HG02610 (cell line): ENCODE measurements at regions not wholly inside any gene's neighbourhood (a gene's known extent, or its start where the extent isn't known, plus 50 kb on each side); places are given as distances from the start of the nearest gene placed in this dataset.

Experiments
- ATAC-seq: cut with Tn5 transposase; IDR thresholded peaks from one replicate; pipeline ENCODE4 v1.9.1; 2021; ENCODE audit warnings: mild to moderate bottlenecking, moderate library complexity; ENCODE audit not compliant: unreplicated experiment

GRCh38 chr21:16842696-16843035, 670.2 kb upstream of the CXADR start:
- ATAC-seq, result no peak

GRCh38 chr21:16847211-16847610, 665.6 kb upstream of the CXADR start:
- ATAC-seq, result no peak

DNA sequence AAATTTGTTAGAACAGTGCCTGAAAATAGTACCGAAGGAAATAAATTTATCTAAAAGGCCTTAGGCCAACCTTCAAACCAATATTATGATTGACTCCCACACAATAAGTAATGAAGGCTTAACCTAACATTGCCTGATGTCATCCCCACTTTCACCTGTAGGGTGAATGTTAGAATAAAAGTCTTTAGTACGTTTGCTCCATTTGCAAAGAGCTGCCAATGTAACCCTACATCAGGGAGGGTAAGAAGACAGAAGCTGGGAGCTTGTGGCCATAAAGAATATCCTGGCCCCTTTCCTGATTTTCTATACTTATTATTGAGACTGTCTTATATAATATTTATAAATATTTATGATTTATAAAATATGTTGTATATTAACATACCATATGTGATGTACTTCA, 661.8 kb upstream of the CXADR start:
- no peak for ATAC-seq

GRCh38 chr21:16855164-16855667, 657.6 kb upstream of the CXADR start:
- ATAC-seq, result no peak

GRCh38 chr21:16863362-16863905, 649.4 kb upstream of the CXADR start:
- ATAC-seq, result no peak

- ATAC-seq, result no peak
Measured at GRCh38 chr21:16863908-16864307, 648.9 kb upstream of the CXADR start.

GRCh38 chr21:16865632-16866031, 647.2 kb upstream of the CXADR start:
- no peak for ATAC-seq

DNA sequence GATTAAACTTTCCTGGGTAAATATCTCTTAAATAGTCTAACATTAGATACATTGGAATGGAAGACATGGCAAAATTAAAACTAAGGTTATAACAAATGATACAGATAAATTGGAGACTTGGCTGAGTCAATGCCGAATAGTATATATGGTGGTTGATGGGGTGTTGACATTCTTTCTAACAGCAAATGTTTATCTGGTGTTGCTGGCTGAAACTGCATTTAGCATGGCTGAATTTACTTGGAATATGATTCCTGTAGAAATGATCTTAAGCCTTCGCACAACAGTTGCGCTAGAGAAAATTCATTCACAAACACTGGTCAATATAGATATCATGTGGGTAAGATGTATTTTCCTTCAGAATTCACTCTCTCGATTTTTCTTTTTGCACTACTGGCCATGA, 646.0 kb upstream of the CXADR start:
- ATAC-seq, result no peak

DNA sequence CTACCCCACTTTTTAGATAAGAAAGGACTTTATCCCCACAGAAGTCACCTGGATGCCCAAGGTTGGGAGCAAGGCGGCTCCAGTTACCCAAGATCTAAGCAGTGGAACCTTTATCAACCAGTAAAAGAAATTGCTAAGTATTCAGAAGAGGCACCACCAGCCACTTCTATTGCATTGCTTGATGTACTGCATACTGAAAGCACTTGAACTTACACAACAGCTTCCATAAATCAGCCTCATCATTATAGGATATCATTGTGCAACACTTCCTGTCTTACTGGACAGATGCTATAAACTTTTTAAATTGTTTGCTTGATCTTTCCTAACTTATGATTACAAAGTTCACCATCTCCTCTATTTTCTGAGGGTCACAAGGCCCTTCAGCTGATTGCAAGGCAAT, 642.7 kb upstream of the CXADR start:
- ATAC-seq, result no peak

GRCh38 chr21:16872616-16873015, 640.2 kb upstream of the CXADR start:
- no peak for ATAC-seq

DNA sequence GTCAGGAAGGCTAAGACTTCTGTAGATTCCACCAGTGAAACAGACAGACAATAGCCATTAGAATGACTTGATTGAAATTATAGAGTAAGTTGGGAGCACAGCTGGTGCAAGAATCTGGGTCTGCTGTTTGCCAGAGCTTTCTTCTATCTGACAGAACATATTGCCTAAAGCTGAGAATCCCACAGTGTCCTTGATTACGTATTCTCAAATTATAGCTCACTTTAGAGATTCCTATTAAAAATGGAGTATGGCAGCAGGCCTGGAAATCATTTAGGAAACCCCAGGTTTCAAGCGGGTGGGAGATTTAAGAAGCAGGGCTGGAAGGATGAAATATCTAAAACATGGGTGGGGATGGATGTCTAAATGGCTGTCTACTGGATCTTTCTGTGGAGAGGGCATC, 639.7 kb upstream of the CXADR start:
- no peak for ATAC-seq

DNA sequence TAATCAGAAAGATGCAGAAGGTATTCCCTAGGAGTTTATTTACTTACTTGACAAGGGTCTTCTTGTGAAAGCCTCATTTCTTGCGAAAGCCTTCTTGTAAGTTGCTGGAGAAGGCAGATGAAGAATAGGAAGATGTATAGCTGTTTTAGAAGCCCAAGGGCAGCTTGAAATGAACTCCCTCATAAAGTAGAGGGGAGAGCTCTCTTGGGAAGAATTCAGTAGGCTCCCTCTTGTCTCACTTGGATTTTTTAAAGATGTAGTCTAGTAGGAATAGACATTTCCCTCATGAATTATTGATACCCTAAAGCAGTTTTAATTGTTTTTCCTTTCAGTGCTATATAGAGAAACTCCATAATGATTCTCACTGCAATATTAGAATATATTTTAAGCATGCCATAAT, 639.2 kb upstream of the CXADR start:
- no peak for ATAC-seq

DNA sequence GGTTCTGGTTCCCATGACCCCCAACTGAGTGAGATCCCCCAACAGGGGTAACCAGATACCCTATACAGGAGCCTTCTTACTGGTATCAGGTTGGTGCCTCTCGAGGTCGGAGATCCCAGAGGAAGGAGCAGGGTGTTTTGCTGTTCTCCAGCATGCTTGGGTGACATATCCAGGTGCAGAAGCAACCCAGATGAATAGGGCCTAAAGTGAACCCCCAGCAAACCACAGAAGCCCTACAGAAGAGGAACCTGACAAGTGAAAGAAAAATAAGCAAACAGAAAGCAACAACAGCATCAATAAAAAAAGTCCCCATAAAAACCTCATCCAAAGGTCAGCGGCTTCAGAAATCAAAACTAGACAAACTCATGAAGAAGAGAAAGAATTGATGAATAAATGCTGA, 633.4 kb upstream of the CXADR start:
- no peak for ATAC-seq

- no peak for ATAC-seq
Measured at GRCh38 chr21:16891821-16892220, 621.0 kb upstream of the CXADR start.

- ATAC-seq, result no peak
Measured at GRCh38 chr21:16900685-16901084, 612.2 kb upstream of the CXADR start.

GRCh38 chr21:16908077-16908476, 604.8 kb upstream of the CXADR start:
- ATAC-seq, result no peak

DNA sequence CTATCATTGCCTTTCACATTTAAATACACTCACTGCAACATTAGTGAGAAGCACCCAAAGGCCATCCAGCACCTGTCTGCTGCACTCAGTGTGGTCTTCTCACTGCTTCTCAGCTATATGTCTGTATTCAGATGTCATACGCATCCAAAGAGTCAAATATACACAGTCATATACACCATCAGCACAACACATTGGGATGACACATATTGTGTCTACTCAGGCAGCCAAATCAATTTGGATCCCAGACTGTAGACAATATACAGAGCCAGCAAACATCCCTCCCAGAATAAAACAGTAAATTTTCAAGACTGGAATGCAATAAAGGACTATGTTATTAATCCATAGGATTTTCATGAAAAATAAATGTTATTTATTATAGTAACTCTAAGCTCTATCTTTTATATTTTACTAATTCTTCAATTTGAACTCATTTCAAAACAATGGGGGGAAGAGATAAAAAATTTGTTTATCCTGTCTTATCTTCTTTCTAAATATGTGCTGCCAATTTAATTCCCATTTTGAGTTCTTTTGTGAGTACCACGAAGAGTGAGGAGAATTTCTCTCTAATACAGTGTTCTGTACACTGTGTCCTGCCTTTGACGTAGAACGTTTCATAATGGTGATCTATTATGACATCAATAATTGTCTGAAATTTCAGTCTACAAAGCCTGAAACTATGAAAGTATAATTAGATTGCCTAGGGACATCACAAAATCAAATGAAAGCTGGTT, 602.2 kb upstream of the CXADR start:
- no peak for ATAC-seq

DNA sequence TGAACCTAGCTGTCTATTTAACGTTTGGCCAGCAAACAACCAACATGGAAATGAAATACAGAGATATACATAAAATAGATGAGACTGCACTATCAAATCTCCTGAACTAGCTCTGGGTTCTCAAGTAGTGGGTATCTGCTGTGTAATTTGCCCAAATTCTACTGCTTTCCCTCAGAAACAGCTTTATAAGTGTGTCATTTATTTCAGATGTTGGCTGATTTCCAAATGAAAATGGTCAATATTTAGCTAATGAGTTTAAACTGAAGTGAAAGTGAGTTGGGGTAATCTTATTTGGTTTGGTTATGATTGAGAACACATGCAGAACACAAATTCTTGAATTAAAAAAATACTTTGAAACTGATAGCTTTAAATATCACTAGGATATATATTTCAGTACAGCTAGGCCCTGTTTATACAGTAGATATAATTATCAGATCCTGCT, 601.7 kb upstream of the CXADR start:
- ATAC-seq, result no peak

- no peak for ATAC-seq
Measured at GRCh38 chr21:16912075-16912474, 600.8 kb upstream of the CXADR start.

DNA sequence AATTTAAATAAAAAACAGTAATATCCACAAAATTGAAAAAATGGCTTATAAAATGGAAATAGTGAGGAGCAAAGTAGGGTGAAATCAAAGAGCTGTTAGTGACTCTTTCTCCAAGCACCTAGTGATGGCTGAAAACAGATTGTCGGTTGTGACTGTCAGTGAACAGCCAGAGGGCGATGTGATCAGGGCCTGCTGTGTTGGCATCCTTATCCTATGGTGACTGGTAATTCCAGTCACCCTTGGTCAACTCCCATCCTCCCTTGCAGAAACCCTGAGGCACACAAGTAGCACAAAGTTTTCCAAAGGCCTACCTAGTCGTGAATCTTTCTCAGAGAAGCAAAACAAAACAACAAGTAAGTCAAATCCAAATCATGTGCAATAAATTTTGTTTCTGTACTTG, 599.8 kb upstream of the CXADR start:
- no peak for ATAC-seq

DNA sequence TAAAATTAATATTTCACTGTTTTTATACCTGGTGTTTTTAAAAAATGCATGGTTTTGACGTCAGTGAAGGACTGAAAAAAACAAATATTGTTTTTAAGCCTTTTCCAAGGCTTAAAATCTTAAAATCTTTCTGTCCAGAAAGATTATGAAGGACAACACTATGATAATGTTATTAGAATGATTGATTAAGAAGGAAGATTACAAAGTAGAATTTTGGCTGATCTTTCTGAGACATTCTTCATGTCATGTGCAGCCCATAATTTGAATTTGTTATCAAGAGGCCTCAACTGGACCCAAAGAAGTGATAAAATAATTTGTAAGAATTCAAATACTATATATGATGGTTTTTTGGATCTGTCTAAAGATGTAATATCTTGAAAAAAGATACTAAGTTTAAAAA, 584.4 kb upstream of the CXADR start:
- ATAC-seq, result no peak

DNA sequence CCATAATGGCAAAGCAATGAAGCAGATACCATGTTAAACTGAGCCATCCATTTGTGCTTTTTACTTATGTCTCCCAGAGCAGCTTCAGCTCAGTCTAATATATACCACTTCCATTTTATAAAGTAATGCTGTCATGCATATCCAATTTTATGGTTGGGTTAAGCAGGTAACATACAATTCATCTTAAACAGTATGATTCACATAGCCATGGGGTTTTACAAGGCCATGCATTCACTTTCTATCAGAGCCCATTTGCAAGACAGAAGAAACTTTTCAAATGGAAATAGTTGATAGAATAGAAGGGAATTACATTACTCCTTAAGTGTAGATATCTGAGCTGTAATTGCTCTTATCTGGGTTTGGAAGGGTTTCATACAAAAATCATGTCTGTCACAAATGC, 580.5 kb upstream of the CXADR start:
- no peak for ATAC-seq

DNA sequence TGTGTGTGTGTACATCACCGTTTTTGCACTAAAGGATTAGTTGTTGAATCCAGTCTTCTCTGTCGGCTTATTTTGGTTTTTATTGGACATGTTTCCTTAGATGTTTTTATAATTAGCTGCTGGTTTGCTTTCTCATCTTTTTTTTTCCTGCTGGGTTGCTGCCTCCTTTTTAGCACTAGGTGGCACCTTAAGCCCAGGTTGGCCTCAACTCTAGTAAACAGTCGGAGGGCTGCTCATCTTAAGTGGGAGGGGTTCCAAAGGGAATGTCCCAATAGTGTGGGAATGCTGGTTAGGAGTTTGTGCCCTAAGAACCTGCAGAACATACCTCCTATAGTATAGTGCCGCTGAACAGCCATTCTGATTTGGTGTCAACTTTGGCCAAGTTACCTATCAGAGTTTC, 570.1 kb upstream of the CXADR start:
- no peak for ATAC-seq
